Gastroesophageal sphincter (tissue), 3 donors: ENCODE measurements at regions not wholly inside any gene's neighbourhood (a gene's known extent, or its start where the extent isn't known, plus 50 kb on each side); places are given as distances from the start of the nearest gene placed in this dataset.

ENCODE experiments used
- EP300 ChIP-seq: sonication (generic); formaldehyde crosslinking; IDR thresholded peaks from one replicate; pipeline ENCODE4 v1.6.1; 2017; ENCODE audit warnings: antibody characterized with exemption, mild to moderate bottlenecking
- POLR2A ChIP-seq, 2 donors: fragments of 450-650 bp; IDR thresholded peaks; one replicate each; pipeline ENCODE4 v1.6.1; 2017; ENCODE audit warnings: antibody characterized with exemption in 2 of 2, mild to moderate bottlenecking in 2 of 2, moderate library complexity in 1 of 2
- TF ChIP-seq, protein P1 (sequence below), 4 experiments: fragments of 200-600 bp in 2 of 4; fragments of 450-650 bp in 2 of 4; sonication (generic) in 1 of 4; IDR thresholded peaks; one replicate each; pipeline ENCODE4 v1.5.1; 2017 to 2019; ENCODE audit warnings: antibody characterized with exemption in 4 of 4, mild to moderate bottlenecking in 2 of 4, moderate library complexity in 2 of 4

DNA sequence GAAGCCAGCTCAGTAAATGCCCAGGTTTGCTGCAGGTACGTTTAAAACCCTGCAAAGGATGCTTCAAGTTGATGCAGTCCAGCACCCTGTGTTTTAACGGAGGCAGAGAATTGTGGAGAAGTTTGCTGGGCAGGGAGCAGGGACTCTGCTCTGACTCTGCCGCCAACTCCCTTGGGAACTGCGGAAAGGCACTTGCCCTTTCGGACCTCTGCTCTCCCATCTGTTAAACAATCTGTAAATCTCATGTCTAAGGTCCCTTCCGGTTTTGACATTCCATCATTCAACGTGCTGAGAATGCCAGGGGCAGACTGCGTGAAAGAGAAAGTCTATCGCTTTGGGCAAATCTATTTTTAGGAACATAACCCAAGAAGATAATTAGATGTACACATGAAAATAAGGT is 184.5 kb downstream of the OPA1 start:
- TF ChIP-seq, protein P1, sequence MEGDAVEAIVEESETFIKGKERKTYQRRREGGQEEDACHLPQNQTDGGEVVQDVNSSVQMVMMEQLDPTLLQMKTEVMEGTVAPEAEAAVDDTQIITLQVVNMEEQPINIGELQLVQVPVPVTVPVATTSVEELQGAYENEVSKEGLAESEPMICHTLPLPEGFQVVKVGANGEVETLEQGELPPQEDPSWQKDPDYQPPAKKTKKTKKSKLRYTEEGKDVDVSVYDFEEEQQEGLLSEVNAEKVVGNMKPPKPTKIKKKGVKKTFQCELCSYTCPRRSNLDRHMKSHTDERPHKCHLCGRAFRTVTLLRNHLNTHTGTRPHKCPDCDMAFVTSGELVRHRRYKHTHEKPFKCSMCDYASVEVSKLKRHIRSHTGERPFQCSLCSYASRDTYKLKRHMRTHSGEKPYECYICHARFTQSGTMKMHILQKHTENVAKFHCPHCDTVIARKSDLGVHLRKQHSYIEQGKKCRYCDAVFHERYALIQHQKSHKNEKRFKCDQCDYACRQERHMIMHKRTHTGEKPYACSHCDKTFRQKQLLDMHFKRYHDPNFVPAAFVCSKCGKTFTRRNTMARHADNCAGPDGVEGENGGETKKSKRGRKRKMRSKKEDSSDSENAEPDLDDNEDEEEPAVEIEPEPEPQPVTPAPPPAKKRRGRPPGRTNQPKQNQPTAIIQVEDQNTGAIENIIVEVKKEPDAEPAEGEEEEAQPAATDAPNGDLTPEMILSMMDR (IDR thresholded peaks at IDR 0.05) = no peak
- TF ChIP-seq EP300 (no peak), POLR2A (IDR thresholded peaks at IDR 0.05) (no peak)
